HG03039 (cell line): ENCODE measurements at regions not wholly inside any gene's neighbourhood (a gene's known extent, or its start where the extent isn't known, plus 50 kb on each side); places are given as distances from the start of the nearest gene placed in this dataset.
A peak's percentile ranks its signal among the peaks of the same experiment; 100 is the strongest.

Experiments
- ATAC-seq: cut with Tn5 transposase; IDR thresholded peaks from one replicate; pipeline ENCODE4 v1.9.1; 2021; ENCODE audit warnings: mild to moderate bottlenecking, moderate library complexity; ENCODE audit not compliant: unreplicated experiment

GRCh38 chr5:56440871-56441740 lies 208.0 kb upstream of the ANKRD55 start:
- ATAC-seq: no peak

- ATAC-seq: no peak
Measured at GRCh38 chr5:56434986-56435385, 201.9 kb upstream of the ANKRD55 start.

DNA sequence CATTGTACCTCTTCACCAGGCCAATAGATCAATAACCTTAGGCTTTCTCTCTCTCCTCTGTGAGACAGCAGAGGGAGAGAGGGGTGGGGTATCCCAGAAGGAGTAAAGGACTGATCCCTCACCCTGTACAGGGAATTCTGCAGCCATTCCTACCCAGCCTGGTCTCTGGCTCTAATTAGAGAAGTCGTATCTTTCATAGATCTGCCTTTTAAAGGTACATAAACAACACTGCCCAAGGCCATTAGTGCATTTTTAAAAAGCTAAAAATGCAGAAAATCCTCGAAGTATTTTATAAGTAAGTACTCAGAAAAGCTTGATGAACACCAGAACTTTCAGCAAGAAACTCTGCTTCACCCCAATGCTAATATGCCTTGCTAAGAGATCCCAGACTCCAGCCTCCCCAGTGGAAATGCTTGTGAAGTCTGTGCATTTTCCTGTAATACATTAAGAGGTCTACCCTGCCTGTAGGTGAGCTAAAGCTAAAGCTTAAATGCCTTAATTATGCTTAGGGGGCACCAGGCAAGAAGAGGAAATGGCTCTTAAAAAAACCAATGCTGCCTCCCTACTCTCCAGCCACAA lies 200.0 kb upstream of the ANKRD55 start:
- no peak for ATAC-seq

DNA sequence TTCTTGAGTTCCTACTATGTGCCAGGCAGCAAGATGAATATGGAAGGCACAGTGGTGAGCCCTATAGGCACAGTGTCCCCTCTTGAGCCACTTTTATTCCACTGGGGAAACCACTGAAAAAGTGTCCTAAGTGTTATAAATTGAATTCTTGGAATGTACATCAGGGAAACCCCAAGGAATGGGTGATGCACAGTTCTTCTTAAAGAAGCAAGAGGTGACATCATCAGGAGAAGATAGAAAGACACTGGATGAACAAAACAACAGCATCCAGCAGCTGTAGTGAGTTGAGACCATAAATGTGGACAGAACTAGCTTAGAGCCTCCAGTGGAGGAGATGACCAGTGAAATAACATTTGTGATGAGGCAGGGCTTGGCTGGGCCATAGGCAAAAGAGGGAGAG lies 199.2 kb upstream of the ANKRD55 start:
- no peak for ATAC-seq

DNA sequence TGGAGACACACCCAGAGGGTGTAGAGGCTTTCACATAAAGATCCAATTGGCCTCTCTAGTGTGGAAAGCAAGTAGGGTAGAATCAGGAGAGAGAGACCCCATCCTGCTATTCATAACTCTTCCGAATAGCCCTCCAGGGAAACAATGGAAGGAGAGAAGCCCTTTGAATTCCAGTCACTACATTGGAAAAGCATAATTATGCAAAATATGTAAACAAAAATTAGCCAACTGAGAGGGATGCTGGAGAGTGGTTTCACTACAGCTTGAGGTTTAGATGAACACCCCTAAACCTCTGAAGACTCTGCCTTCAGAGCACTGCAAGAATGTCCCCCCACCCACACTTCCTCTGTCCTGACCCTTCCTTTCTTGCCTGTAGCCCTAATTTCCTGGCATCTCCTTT lies 197.3 kb upstream of the ANKRD55 start:
- ATAC-seq: no peak

GRCh38 chr5:56429110-56429561 lies 196.0 kb upstream of the ANKRD55 start:
- no peak for ATAC-seq

DNA sequence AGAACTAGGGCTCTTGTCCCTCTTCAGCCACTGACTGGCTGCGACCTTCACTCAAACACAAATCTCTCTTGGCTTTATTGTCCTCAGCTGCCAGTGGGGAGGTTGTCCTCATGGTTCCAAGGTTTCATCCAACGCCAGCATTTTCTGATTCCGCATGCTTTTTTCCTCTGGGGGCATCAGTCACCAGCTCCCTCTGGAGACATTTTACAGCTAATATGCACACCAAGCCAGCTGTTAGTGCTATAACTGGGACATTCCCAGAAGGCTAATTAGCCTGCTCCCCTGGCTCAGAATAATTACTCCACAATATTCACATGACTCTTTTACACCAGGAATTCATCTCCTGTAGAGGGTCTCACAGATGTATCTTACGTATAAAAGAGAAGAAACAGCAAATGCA lies 193.6 kb upstream of the ANKRD55 start:
- ATAC-seq: no peak

- ATAC-seq: no peak
Measured at GRCh38 chr5:56422076-56422762, 189.1 kb upstream of the ANKRD55 start.

GRCh38 chr5:56421246-56422075 lies 188.3 kb upstream of the ANKRD55 start:
- ATAC-seq: no peak

DNA sequence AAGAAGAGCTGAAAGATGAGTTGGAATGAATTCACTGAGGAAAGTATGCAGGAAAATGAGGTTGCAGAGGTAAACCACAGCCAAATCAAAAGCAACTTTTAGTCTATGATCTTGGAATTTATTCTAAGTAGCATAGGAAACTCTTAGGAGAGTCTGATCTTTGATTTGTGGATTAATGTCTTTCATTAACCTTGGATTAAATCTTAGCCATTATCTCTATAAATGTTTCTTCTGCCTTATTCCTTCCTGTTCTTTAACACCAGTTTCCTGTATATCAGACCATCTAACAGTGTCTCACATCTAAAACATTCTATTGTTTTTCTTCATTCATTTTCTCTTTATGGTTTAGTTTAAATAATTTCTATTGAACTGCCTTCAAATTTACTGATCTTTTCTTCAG lies 187.2 kb upstream of the ANKRD55 start:
- no peak for ATAC-seq

DNA sequence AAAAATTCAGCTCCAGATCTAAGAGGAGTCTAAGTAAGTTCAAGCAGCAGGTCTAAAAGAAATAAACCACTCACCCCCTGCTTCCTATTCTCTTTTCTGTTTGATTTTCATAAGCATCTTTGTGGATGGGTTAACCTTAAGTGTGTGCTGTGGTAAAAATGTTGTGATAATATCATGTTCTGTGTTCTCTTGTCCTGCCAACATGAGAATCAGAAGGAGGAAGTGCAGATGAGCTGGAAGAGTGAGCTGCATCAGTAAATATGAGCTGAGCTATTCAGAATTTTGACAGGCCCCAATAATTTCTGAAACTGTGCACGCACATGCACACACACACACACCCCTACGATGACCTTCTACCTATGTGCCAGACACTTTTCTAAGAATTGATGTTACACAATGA lies 186.5 kb upstream of the ANKRD55 start:
- ATAC-seq: no peak

DNA sequence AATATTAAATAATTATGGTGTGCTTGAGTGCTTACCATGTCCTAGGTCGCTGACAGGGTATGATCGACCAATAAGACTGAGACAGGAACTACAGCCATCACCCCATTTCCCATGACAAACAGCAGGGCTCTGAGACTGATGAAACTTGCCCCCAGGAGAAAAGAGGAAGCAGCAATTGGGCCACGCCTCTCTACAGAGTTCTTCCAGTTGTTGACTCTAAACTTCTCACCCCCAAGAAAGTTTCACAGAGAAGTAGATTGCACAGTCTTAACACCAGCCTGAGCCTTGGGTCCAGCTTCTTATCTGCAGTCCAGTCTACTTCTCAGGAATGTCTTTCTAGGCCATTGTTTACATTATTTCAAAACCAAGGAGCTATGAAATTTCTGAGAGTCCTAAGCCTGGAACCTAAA lies 182.2 kb upstream of the ANKRD55 start:
- ATAC-seq: peak; percentile 85

- ATAC-seq: no peak
Measured at GRCh38 chr5:56414066-56414465, 180.9 kb upstream of the ANKRD55 start.

GRCh38 chr5:56413546-56413945 lies 180.4 kb upstream of the ANKRD55 start:
- no peak for ATAC-seq

- peak; percentile 82 for ATAC-seq
Measured at GRCh38 chr5:56412601-56413379, 179.7 kb upstream of the ANKRD55 start.

GRCh38 chr5:56410696-56411095 lies 177.6 kb upstream of the ANKRD55 start:
- ATAC-seq: no peak

- no peak for ATAC-seq
Measured at GRCh38 chr5:56409331-56410190, 176.4 kb upstream of the ANKRD55 start.

GRCh38 chr5:56406838-56407237 lies 173.7 kb upstream of the ANKRD55 start:
- ATAC-seq: no peak

- ATAC-seq: no peak
Measured at GRCh38 chr5:56406221-56406620, 173.1 kb upstream of the ANKRD55 start.
